ENCODE measurements at regions not wholly inside any gene's neighbourhood (a gene's known extent, or its start where the extent isn't known, plus 50 kb on each side); places are given as distances from the start of the nearest gene placed in this dataset.

GRCh38 chr3:168990134-168990533, 673.4 kb downstream of the MECOM start:
- no peak overlapping the region for H3K4me3 Mint-ChIP-seq (ENCODE audit: unreplicated experiment)
- peaks cover 3% of the 10 kb centered on the region for H3K4me1 Mint-ChIP-seq (ENCODE audit: low read depth)
- H3K9me3 Mint-ChIP-seq (ENCODE audit: low read depth): no peaks in the 10 kb centered on the region
- no peak overlapping the region for H3K27ac Mint-ChIP-seq (ENCODE audit: unreplicated experiment)
- no peak for DNase-seq (ENCODE audit: low spot score)
- TF ChIP-seq CTCF (IDR thresholded peaks at IDR 0.05): no peak
- H3K27me3 Mint-ChIP-seq (ENCODE audit: low read depth): no peaks in the 10 kb centered on the region
- no peaks in the 10 kb centered on the region for H3K36me3 Mint-ChIP-seq (ENCODE audit: low read depth)

- TF ChIP-seq CTCF (IDR thresholded peaks at IDR 0.05): no peak
- Mint-ChIP-seq H3K4me1 (ENCODE audit: low read depth) (peaks cover 3% of the 10 kb centered on the region), H3K36me3 (ENCODE audit: low read depth) (no peaks in the 10 kb centered on the region), H3K4me3 (ENCODE audit: unreplicated experiment) (no peak overlapping the region), H3K27ac (ENCODE audit: unreplicated experiment) (no peak overlapping the region), H3K27me3 (ENCODE audit: low read depth) (no peaks in the 10 kb centered on the region), H3K9me3 (ENCODE audit: low read depth) (no peaks in the 10 kb centered on the region)
- DNase-seq (ENCODE audit: low spot score): no peak
Observed at GRCh38 chr3:168989396-168989795, 674.1 kb downstream of the MECOM start.

- no peak overlapping the region for H3K27ac Mint-ChIP-seq (ENCODE audit: unreplicated experiment)
- TF ChIP-seq CTCF (IDR thresholded peaks at IDR 0.05): no peak
- no peaks in the 10 kb centered on the region for H3K27me3 Mint-ChIP-seq (ENCODE audit: low read depth)
- no peak for DNase-seq (ENCODE audit: low spot score)
- H3K4me3 Mint-ChIP-seq (ENCODE audit: unreplicated experiment): no peak overlapping the region
- peaks cover 3% of the 10 kb centered on the region for H3K4me1 Mint-ChIP-seq (ENCODE audit: low read depth)
- no peaks in the 10 kb centered on the region for H3K36me3 Mint-ChIP-seq (ENCODE audit: low read depth)
- no peaks in the 10 kb centered on the region for H3K9me3 Mint-ChIP-seq (ENCODE audit: low read depth)
Observed at GRCh38 chr3:168988853-168989252, 674.7 kb downstream of the MECOM start.

GRCh38 chr3:168984872-168985271, 678.6 kb downstream of the MECOM start:
- H3K4me1 Mint-ChIP-seq (ENCODE audit: low read depth): no peaks in the 10 kb centered on the region
- DNase-seq (ENCODE audit: low spot score): no peak
- H3K27me3 Mint-ChIP-seq (ENCODE audit: low read depth): no peaks in the 10 kb centered on the region
- no peaks in the 10 kb centered on the region for H3K36me3 Mint-ChIP-seq (ENCODE audit: low read depth)
- no peak overlapping the region for H3K4me3 Mint-ChIP-seq (ENCODE audit: unreplicated experiment)
- no peak overlapping the region for H3K27ac Mint-ChIP-seq (ENCODE audit: unreplicated experiment)
- H3K9me3 Mint-ChIP-seq (ENCODE audit: low read depth): no peaks in the 10 kb centered on the region
- no peak for TF ChIP-seq CTCF (IDR thresholded peaks at IDR 0.05)

GRCh38 chr3:168983046-168983445, 680.5 kb downstream of the MECOM start:
- Mint-ChIP-seq H3K27me3 (ENCODE audit: low read depth) (no peaks in the 10 kb centered on the region), H3K4me3 (ENCODE audit: unreplicated experiment) (no peak overlapping the region), H3K9me3 (ENCODE audit: low read depth) (no peaks in the 10 kb centered on the region), H3K36me3 (ENCODE audit: low read depth) (no peaks in the 10 kb centered on the region), H3K4me1 (ENCODE audit: low read depth) (peaks cover 4% of the 10 kb centered on the region), H3K27ac (ENCODE audit: unreplicated experiment) (no peak overlapping the region)
- TF ChIP-seq CTCF (IDR thresholded peaks at IDR 0.05): no peak
- no peak for DNase-seq (ENCODE audit: low spot score)
